Lung (tissue), 11 donors: ENCODE measurements at regions not wholly inside any gene's neighbourhood (a gene's known extent, or its start where the extent isn't known, plus 50 kb on each side); places are given as distances from the start of the nearest gene placed in this dataset.

Experiments
- ATAC-seq: fragments of 200-7000 bp; cut with Tn5 transposase; one replicate; pipeline ENCODE4 v1.9.1; 2020; ENCODE audit warnings: moderate number of reproducible peaks; ENCODE audit not compliant: insufficient read depth, low FRiP score
- DNase-seq, 3 donors: peaks; one replicate each; pipeline ENCODE4 v3.0.0-alpha.2; 2013 to 2017
- H3K27ac ChIP-seq, 2 donors: one replicate each; pipeline ENCODE4 v1.5.1; 2013; ENCODE audit warnings: mild to moderate bottlenecking in 2 of 2, moderate library complexity in 2 of 2, control low read depth in 1 of 2, inconsistent platforms in 1 of 2, low read depth in 1 of 2, low read length in 1 of 2
- H3K27me3 ChIP-seq, 3 donors: one replicate each; pipeline ENCODE4 v1.5.1; 2013; ENCODE audit warnings: low read length in 2 of 3; ENCODE audit not compliant: control insufficient read depth in 3 of 3, insufficient read depth in 3 of 3
- H3K36me3 ChIP-seq, 4 donors: one replicate each; pipeline ENCODE4 v1.5.1; 2013; ENCODE audit warnings: low read length in 4 of 4, mild to moderate bottlenecking in 1 of 4, moderate library complexity in 1 of 4; ENCODE audit not compliant: control insufficient read depth in 4 of 4, insufficient read depth in 4 of 4
- H3K4me1 ChIP-seq, 5 donors: one replicate each; pipeline ENCODE4 v1.5.1; 2013; ENCODE audit warnings: low read length in 5 of 5, mild to moderate bottlenecking in 2 of 5, moderate library complexity in 1 of 5; ENCODE audit not compliant: control insufficient read depth in 5 of 5, insufficient read depth in 5 of 5
- H3K4me3 ChIP-seq: one replicate; pipeline ENCODE4 v1.5.1; 2013; ENCODE audit warnings: mild to moderate bottlenecking, control low read depth, moderate library complexity
- H3K9ac ChIP-seq, 2 donors: one replicate each; pipeline ENCODE4 v1.5.1; 2013; ENCODE audit warnings: low read length in 2 of 2, control low read depth in 1 of 2; ENCODE audit not compliant: insufficient read depth in 1 of 2
- H3K9me3 ChIP-seq, 4 donors: one replicate each; pipeline ENCODE4 v1.5.1; 2013; ENCODE audit warnings: low read length in 3 of 4, mild to moderate bottlenecking in 1 of 4, moderate library complexity in 1 of 4; ENCODE audit not compliant: control insufficient read depth in 4 of 4, insufficient read depth in 3 of 4
- WGBS, 2 donors: extraction: QIAGEN DNeasy Blood & Tissue Kit; methylation state at CpG; one replicate each; pipeline ENCODE4 v1.1.7; 2013; 5-methylcytosine and 5-hydroxymethylcytosine counted together
- TF ChIP-seq, protein P1 (sequence below): IDR thresholded peaks from 2 replicates; pipeline ENCODE4 v1.5.1; 2012; ENCODE audit warnings: mild to moderate bottlenecking; ENCODE audit errors: control extremely low read depth, extremely low read depth
- donor health status: control.
- donor health status: control.
- donor health status: Bipolar disorder and iron deficiency.
- donor health status: healthy.
- donor health status: DM: yes; HTN: yes; CAD: no.

DNA sequence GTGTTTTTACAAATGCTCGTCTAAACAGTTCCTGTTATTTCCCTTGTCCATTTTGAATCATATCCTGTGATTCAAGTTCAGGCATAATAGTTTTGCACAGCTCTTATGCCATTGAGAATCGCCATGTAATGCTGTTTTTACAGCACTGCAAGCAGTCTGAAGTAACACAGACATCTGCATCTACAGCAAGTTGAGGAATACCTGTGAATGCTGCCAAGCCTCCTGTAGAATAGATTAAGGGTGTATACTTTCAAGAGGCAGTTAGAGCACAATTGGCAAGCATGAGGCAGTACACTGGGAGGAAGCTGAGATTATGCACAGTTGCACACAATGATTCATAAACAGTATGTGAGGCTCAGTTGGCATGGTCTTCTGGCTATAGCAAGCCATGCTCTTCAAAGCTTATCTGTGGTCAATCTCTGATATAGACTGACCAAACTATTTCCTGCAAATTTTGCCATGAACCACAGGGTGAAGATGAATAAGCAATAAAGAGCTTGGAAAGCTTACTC, 121.9 kb upstream of the AKR1E2 start:
- Histone ChIP-seq H3K9ac (no peak overlapping the region), H3K9me3 (no peaks in the 10 kb centered on the region), H3K27ac (peak overlapping the region in 1 of 2 donors; percentile 70), H3K4me1 (peaks cover 0 to 4% (median 0%) of the 10 kb centered on the region in 5 donors), H3K36me3 (no peaks in the 10 kb centered on the region), H3K4me3 (no peak overlapping the region), H3K27me3 (no peaks in the 10 kb centered on the region)
- WGBS, 2 donors = 44 to 58% methylated on average over 2 of the region's 2 CpGs
- DNase-seq (peak in 2 of 3 donors; percentile 21 to 34), ATAC-seq (peak; percentile 69)
- TF ChIP-seq, protein P1, sequence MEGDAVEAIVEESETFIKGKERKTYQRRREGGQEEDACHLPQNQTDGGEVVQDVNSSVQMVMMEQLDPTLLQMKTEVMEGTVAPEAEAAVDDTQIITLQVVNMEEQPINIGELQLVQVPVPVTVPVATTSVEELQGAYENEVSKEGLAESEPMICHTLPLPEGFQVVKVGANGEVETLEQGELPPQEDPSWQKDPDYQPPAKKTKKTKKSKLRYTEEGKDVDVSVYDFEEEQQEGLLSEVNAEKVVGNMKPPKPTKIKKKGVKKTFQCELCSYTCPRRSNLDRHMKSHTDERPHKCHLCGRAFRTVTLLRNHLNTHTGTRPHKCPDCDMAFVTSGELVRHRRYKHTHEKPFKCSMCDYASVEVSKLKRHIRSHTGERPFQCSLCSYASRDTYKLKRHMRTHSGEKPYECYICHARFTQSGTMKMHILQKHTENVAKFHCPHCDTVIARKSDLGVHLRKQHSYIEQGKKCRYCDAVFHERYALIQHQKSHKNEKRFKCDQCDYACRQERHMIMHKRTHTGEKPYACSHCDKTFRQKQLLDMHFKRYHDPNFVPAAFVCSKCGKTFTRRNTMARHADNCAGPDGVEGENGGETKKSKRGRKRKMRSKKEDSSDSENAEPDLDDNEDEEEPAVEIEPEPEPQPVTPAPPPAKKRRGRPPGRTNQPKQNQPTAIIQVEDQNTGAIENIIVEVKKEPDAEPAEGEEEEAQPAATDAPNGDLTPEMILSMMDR = no peak

DNA sequence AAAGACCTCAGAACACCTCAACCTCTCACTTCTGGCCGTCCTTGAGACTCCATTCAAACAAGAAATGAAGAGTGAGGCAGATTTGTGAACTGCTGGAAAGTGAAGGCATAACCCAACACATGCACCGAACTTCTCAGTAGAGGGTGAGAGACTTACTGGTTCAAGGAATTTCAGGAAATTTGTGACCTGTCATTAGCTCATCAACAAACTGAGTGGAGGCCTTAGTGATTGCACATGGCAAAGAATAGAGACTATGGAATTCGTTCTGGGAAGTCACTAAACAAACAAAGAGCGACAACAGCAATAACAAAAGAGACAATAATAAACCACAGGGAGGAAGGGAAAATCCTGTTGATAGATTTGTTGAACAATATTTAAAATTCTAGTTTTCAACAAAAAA, 125.0 kb upstream of the AKR1E2 start:
- Histone ChIP-seq H3K4me1 (peaks cover 0 to 4% (median 0%) of the 10 kb centered on the region in 5 donors), H3K9me3 (no peaks in the 10 kb centered on the region), H3K27me3 (no peaks in the 10 kb centered on the region), H3K4me3 (no peak overlapping the region), H3K27ac (peak overlapping the region in 1 of 2 donors; percentile 39), H3K36me3 (no peaks in the 10 kb centered on the region), H3K9ac (no peak overlapping the region)
- WGBS, 2 donors = 65 to 77% methylated on average over 4 of the region's 4 CpGs
- ATAC-seq = no peak
- DNase-seq = peak in 1 of 3 donors; percentile 7
- TF ChIP-seq, protein P1 = no peak

DNA sequence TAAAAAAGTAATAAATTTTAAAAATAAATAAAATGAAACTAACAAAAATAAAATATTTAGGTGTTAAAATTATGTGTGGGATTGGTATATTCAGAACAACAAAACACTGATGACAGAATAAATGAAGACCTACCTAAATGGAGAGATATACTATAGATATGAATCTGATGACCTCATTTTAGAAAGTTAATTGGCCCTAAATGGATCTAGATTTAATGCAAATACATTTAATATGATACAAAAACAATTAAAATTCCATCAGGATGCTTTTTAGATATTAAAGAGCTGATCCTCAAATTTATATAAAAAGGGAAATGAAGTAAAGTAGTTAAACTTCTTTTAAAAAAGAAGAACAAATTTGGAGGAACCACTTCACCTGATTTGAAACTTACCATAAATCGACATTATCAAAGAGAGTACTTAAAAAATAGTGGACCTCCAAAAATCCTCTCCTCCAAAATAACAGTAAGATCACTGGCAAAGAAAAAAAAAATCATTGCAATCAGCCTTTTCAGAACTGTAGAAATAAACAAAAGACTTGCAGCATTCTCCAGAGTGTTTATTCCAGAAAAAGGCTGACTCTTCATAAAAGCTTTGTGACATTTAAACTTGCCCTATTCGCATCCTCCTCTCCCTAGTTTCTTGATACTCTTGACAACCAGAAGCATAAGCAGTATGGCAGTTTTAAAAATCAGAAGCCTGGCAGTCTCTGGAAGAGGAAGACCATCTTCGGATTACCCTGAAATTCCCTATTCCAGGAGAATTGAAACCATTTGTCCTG, 125.9 kb upstream of the AKR1E2 start:
- DNase-seq = peak in 2 of 3 donors; percentile 42 to 58
- Histone ChIP-seq H3K36me3 (no peaks in the 10 kb centered on the region), H3K9me3 (no peaks in the 10 kb centered on the region), H3K9ac (no peak overlapping the region), H3K4me1 (peaks cover 0 to 4% (median 0%) of the 10 kb centered on the region in 5 donors), H3K4me3 (no peak overlapping the region), H3K27me3 (no peaks in the 10 kb centered on the region), H3K27ac (no peak overlapping the region)
- TF ChIP-seq, protein P1 = no peak
- 85% methylated on average over 3 of the region's 3 CpGs for WGBS, 2 donors
- ATAC-seq = no peak
